Type B pancreatic cell (in vitro differentiated cells): ENCODE measurements at regions not wholly inside any gene's neighbourhood (a gene's known extent, or its start where the extent isn't known, plus 50 kb on each side); places are given as distances from the start of the nearest gene placed in this dataset.

Experiments
- DNase-seq: peaks from one replicate; pipeline ENCODE4 v3.0.0; 2021; ENCODE audit warnings: mixed read lengths; ENCODE audit not compliant: unreplicated experiment; ENCODE audit errors: extremely low spot score
- H3K27ac Mint-ChIP-seq: 2 replicates; pipeline ENCODE4 v1.8.0; 2021; ENCODE audit warnings: mild to moderate bottlenecking, mixed read lengths
- H3K27me3 Mint-ChIP-seq: 2 replicates; pipeline ENCODE4 v1.8.0; 2021; ENCODE audit warnings: mixed read lengths
- H3K36me3 Mint-ChIP-seq: 2 replicates; pipeline ENCODE4 v1.8.0; 2021; ENCODE audit warnings: mixed read lengths
- H3K4me1 Mint-ChIP-seq: one replicate; pipeline ENCODE4 v1.8.0; 2021; ENCODE audit warnings: mixed read lengths; ENCODE audit not compliant: unreplicated experiment
- H3K4me3 Mint-ChIP-seq: 2 replicates; pipeline ENCODE4 v1.8.0; 2021; ENCODE audit warnings: mild to moderate bottlenecking, mixed read lengths
- H3K9me3 Mint-ChIP-seq: 2 replicates; pipeline ENCODE4 v1.8.0; 2021; ENCODE audit warnings: mixed read lengths
- CTCF ChIP-seq: fragments of 200-600 bp; sonication (generic); conservative IDR thresholded peaks from 2 replicates; pipeline ENCODE4 v1.5.0; 2021; ENCODE audit warnings: antibody characterized with exemption, mild to moderate bottlenecking

- DNase-seq = no peak
- Mint-ChIP-seq H3K4me1 (no peaks in the 10 kb centered on the region), H3K36me3 (no peaks in the 10 kb centered on the region), H3K27ac (no peak overlapping the region), H3K27me3 (no peaks in the 10 kb centered on the region), H3K4me3 (no peak overlapping the region), H3K9me3 (peaks cover 4% of the 10 kb centered on the region)
- no peak for TF ChIP-seq CTCF
These were observed 492.2 kb upstream of the ARRDC3 start for GRCh38 chr5:91875196-91875779.

GRCh38 chr5:91867799-91868198, 484.7 kb upstream of the ARRDC3 start:
- Mint-ChIP-seq H3K9me3 (no peaks in the 10 kb centered on the region), H3K4me3 (no peak overlapping the region), H3K4me1 (peaks cover 7% of the 10 kb centered on the region), H3K27me3 (no peaks in the 10 kb centered on the region), H3K27ac (no peak overlapping the region), H3K36me3 (no peaks in the 10 kb centered on the region)
- no peak for DNase-seq
- TF ChIP-seq CTCF = no peak

GRCh38 chr5:91865915-91866314, 482.8 kb upstream of the ARRDC3 start:
- peaks cover 7% of the 10 kb centered on the region for H3K4me1 Mint-ChIP-seq
- no peak overlapping the region for H3K4me3 Mint-ChIP-seq
- H3K36me3 Mint-ChIP-seq = no peaks in the 10 kb centered on the region
- no peaks in the 10 kb centered on the region for H3K27me3 Mint-ChIP-seq
- TF ChIP-seq CTCF = no peak
- H3K9me3 Mint-ChIP-seq = no peaks in the 10 kb centered on the region
- H3K27ac Mint-ChIP-seq = no peak overlapping the region
- no peak for DNase-seq

- Mint-ChIP-seq H3K36me3 (no peaks in the 10 kb centered on the region), H3K27me3 (no peaks in the 10 kb centered on the region), H3K4me1 (peaks cover 7% of the 10 kb centered on the region), H3K9me3 (no peaks in the 10 kb centered on the region), H3K4me3 (no peak overlapping the region), H3K27ac (no peak overlapping the region)
- peak; percentile 17 for TF ChIP-seq CTCF
- no peak for DNase-seq
These were observed 481.8 kb upstream of the ARRDC3 start for GRCh38 chr5:91864962-91865361.

- Mint-ChIP-seq H3K4me1 (no peaks in the 10 kb centered on the region), H3K27ac (no peak overlapping the region), H3K27me3 (no peaks in the 10 kb centered on the region), H3K4me3 (no peak overlapping the region), H3K36me3 (no peaks in the 10 kb centered on the region), H3K9me3 (no peaks in the 10 kb centered on the region)
- no peak for DNase-seq
- TF ChIP-seq CTCF = no peak
These were observed 468.6 kb upstream of the ARRDC3 start for GRCh38 chr5:91851670-91852069.

- H3K27ac Mint-ChIP-seq = no peak overlapping the region
- H3K4me1 Mint-ChIP-seq = no peaks in the 10 kb centered on the region
- no peak for TF ChIP-seq CTCF
These were observed 466.9 kb upstream of the ARRDC3 start for GRCh38 chr5:91850031-91850430.

More at GRCh38 chr5:91850031-91850430, 466.9 kb upstream of the ARRDC3 start:
- no peaks in the 10 kb centered on the region for H3K9me3 Mint-ChIP-seq
- DNase-seq = no peak
- no peaks in the 10 kb centered on the region for H3K36me3 Mint-ChIP-seq
- no peak overlapping the region for H3K4me3 Mint-ChIP-seq
- H3K27me3 Mint-ChIP-seq = no peaks in the 10 kb centered on the region
